PC-3 (cell line): ENCODE measurements at regions not wholly inside any gene's neighbourhood (a gene's known extent, or its start where the extent isn't known, plus 50 kb on each side); places are given as distances from the start of the nearest gene placed in this dataset.

Source experiments
- ATAC-seq: fragments of 200-7000 bp; cut with Tn5 transposase; 2 replicates; pipeline ENCODE4 v1.9.1; 2020; ENCODE audit warnings: mild to moderate bottlenecking, moderate library complexity
- BruUV-seq: library from RNA; stranded (reverse); fragments of 400-500 nt; replicated peaks from 2 replicates; lab custom pipeline; 2021; lab: Mats Ljungman, UMichigan
- CTCF ChIA-PET: fragments of 300-600 bp; sonication (Branson Sonifier 250); formaldehyde crosslinking; loops from one replicate; lab custom pipeline; 2022; ENCODE audit warnings: antibody characterized with exemption; lab: Charles Lee
- POLR2A ChIA-PET: fragments of 300-600 bp; sonication (Branson Sonifier 250); formaldehyde crosslinking; loops from one replicate; lab custom pipeline; 2022; ENCODE audit warnings: antibody characterized with exemption; ENCODE audit not compliant: unreplicated experiment; lab: Charles Lee
- DNase-seq: peaks from one replicate; pipeline ENCODE4 v3.0.0-alpha.2; 2015
- H2AFZ ChIP-seq: fragments of 300-600 bp; sonication (generic); 2 replicates; pipeline ENCODE4 v1.6.0; 2016; ENCODE audit warnings: antibody characterized with exemption, low read length
- H3F3A ChIP-seq: fragments of 300-600 bp; sonication (generic); one replicate; pipeline ENCODE4 v1.6.0; 2017; ENCODE audit warnings: antibody characterized with exemption, low read length, control low read depth, mild to moderate bottlenecking; ENCODE audit not compliant: unreplicated experiment
- H3K27ac ChIP-seq: fragments of 300-600 bp; sonication (generic); 2 replicates; pipeline ENCODE4 v1.5.1; 2016; ENCODE audit warnings: mild to moderate bottlenecking, low read length
- H3K27me3 ChIP-seq: fragments of 300-600 bp; sonication (generic); 2 replicates; pipeline ENCODE4 v1.6.1; 2016; ENCODE audit warnings: low read length, mixed read lengths
- H3K36me3 ChIP-seq: fragments of 300-600 bp; sonication (generic); 2 replicates; pipeline ENCODE4 v1.6.1; 2016; ENCODE audit warnings: low read depth, mixed run types, low read length, mixed read lengths
- H3K4me1 ChIP-seq: fragments of 300-600 bp; sonication (generic); 2 replicates; pipeline ENCODE4 v1.5.1; 2016; ENCODE audit warnings: low read length; ENCODE audit not compliant: insufficient read depth
- H3K4me2 ChIP-seq: fragments of 300-600 bp; sonication (generic); 2 replicates; pipeline ENCODE4 v1.6.0; 2016; ENCODE audit warnings: low read length
- H3K4me3 ChIP-seq: fragments of 300-600 bp; sonication (generic); 2 replicates; pipeline ENCODE4 v1.5.1; 2016; ENCODE audit warnings: mild to moderate bottlenecking, low read length, mixed read lengths
- H3K79me2 ChIP-seq: fragments of 300-600 bp; sonication (generic); 2 replicates; pipeline ENCODE4 v1.6.1; 2017; ENCODE audit warnings: low read length, mixed read lengths
- H3K9ac ChIP-seq: fragments of 300-600 bp; sonication (generic); 2 replicates; pipeline ENCODE4 v1.6.0; 2016; ENCODE audit warnings: mild to moderate bottlenecking, low read length
- H3K9me2 ChIP-seq: fragments of 300-600 bp; sonication (generic); replicated peaks from 2 replicates; pipeline ENCODE4 v1.6.1; 2016; ENCODE audit warnings: mixed run types, low read length, mixed read lengths
- H3K9me3 ChIP-seq: fragments of 300-600 bp; sonication (generic); 2 replicates; pipeline ENCODE4 v1.6.1; 2016; ENCODE audit warnings: low read length, mixed read lengths
- H4K20me1 ChIP-seq: fragments of 300-600 bp; sonication (generic); 2 replicates; pipeline ENCODE4 v1.6.1; 2016; ENCODE audit warnings: low read length, mixed read lengths
- EZH2 ChIP-seq: fragments of 300-600 bp; sonication (generic); IDR thresholded peaks from one replicate; pipeline ENCODE4 v1.6.1; 2017; ENCODE audit warnings: antibody characterized with exemption, mild to moderate bottlenecking, low read length; ENCODE audit not compliant: unreplicated experiment
- EZH2phosphoT487 ChIP-seq: fragments of 300-600 bp; sonication (generic); IDR thresholded peaks from 2 replicates; pipeline ENCODE4 v1.6.1; 2018; ENCODE audit warnings: mild to moderate bottlenecking, antibody characterized with exemption, low read length, borderline replicate concordance
- intact Hi-C: fragments of 100-400 bp; cut with micrococcal nuclease; formaldehyde crosslinking; loops from 2 replicates; pipeline ENCODE4 v1.9.0; 2023
- TF ChIP-seq, protein P1 (sequence below): fragments of 300-600 bp; sonication (generic); conservative IDR thresholded peaks from 2 replicates; pipeline ENCODE4 v1.5.1; 2017; ENCODE audit warnings: antibody characterized with exemption, low read depth, mild to moderate bottlenecking, low read length

- Histone ChIP-seq H3K27me3 (no peaks in the 10 kb centered on the region), H3K9me2 (no peaks in the 10 kb centered on the region), H3K9ac (no peak overlapping the region), H2AFZ (no peak overlapping the region), H3K79me2 (no peaks in the 10 kb centered on the region), H4K20me1 (no peaks in the 10 kb centered on the region), H3K4me1 (no peaks in the 10 kb centered on the region), H3K4me3 (no peak overlapping the region), H3K4me2 (no peak overlapping the region), H3K9me3 (no peaks in the 10 kb centered on the region), H3K27ac (no peak overlapping the region), H3K36me3 (no peaks in the 10 kb centered on the region), H3F3A (no peaks in the 10 kb centered on the region)
- DNase-seq: no peak
- ChIA-PET POLR2A (no interaction called here), CTCF (no interaction called here)
- no peak for ATAC-seq
- TF ChIP-seq EZH2 (no peak), EZH2phosphoT487 (no peak)
- TF ChIP-seq, protein P1, sequence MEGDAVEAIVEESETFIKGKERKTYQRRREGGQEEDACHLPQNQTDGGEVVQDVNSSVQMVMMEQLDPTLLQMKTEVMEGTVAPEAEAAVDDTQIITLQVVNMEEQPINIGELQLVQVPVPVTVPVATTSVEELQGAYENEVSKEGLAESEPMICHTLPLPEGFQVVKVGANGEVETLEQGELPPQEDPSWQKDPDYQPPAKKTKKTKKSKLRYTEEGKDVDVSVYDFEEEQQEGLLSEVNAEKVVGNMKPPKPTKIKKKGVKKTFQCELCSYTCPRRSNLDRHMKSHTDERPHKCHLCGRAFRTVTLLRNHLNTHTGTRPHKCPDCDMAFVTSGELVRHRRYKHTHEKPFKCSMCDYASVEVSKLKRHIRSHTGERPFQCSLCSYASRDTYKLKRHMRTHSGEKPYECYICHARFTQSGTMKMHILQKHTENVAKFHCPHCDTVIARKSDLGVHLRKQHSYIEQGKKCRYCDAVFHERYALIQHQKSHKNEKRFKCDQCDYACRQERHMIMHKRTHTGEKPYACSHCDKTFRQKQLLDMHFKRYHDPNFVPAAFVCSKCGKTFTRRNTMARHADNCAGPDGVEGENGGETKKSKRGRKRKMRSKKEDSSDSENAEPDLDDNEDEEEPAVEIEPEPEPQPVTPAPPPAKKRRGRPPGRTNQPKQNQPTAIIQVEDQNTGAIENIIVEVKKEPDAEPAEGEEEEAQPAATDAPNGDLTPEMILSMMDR: no peak
- intact Hi-C loops: no loop called here
- BruUV-seq: no TSS peak
These were observed 871.1 kb downstream of the UQCRFS1 start for GRCh38 chr19:28341810-28342350.

DNA sequence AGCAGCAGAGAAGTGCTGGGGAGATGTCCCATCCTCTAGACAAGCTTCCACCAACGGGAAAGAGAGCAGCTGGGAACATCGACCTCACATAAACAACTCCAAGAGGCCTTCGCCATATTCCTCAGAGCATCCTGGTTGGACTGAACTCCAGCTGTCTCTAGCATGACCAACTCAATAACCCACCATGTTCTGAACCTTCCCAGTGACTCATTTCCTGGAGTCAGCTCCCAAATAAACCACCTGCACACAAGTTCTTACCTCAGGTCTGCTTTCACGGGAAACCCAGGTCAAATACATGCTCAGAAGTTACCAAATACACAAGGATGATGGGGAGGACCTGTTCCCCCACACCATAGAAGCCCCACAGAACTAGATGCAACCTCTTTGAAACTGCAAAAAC lies 878.5 kb downstream of the UQCRFS1 start:
- TF ChIP-seq, protein P1: no peak
- TF ChIP-seq EZH2phosphoT487: no peak
- TF ChIP-seq EZH2: no peak
- no peaks in the 10 kb centered on the region for H3K4me1 ChIP-seq

DNA sequence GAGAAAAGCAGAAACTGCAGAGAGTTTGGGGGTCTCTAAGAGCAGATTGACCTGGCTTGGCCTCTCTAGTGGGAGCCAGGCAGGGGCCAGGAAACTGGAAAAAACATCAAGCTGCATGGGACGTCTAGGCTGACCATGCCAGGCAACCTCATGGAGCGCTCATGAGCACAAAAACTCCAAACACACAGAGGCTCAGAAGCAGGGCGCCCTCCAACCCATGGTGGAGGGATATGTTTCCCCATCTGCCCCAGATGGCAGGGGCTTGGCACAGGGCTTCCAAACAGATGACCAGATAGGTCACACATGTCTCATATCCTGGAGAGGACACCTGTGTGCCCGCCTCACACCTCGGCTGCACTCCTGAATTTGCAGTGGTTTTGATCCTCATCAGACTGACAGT lies 879.0 kb downstream of the UQCRFS1 start:
- Histone ChIP-seq H3K9ac (no peak overlapping the region), H3F3A (no peaks in the 10 kb centered on the region), H3K27ac (no peak overlapping the region), H3K4me1 (no peaks in the 10 kb centered on the region), H3K79me2 (no peaks in the 10 kb centered on the region), H3K27me3 (no peaks in the 10 kb centered on the region), H2AFZ (no peak overlapping the region), H3K9me3 (no peaks in the 10 kb centered on the region; the same call in 1 of the 2 replicates), H3K4me2 (no peak overlapping the region), H3K4me3 (no peak overlapping the region), H3K9me2 (no peaks in the 10 kb centered on the region), H3K36me3 (no peaks in the 10 kb centered on the region), H4K20me1 (no peaks in the 10 kb centered on the region)
- TF ChIP-seq EZH2phosphoT487 (no peak), EZH2 (no peak)
- TF ChIP-seq, protein P1: no peak
- DNase-seq (no peak), ATAC-seq (no peak)
- BruUV-seq: no TSS peak
- ChIA-PET CTCF (no interaction called here), POLR2A (no interaction called here)
- intact Hi-C loops: no loop called here

More for the DNA sequence above, 878.5 kb downstream of the UQCRFS1 start:
- no peaks in the 10 kb centered on the region for H4K20me1 ChIP-seq
- ChIA-PET CTCF (no interaction called here), POLR2A (no interaction called here)
- no TSS peak for BruUV-seq
- no peaks in the 10 kb centered on the region for H3K79me2 ChIP-seq
- no peak overlapping the region for H3K27ac ChIP-seq
- H3K4me2 ChIP-seq: no peak overlapping the region
- no peak overlapping the region for H3K4me3 ChIP-seq
- no peaks in the 10 kb centered on the region for H3F3A ChIP-seq
- DNase-seq (no peak), ATAC-seq (no peak)
- no peaks in the 10 kb centered on the region for H3K9me2 ChIP-seq
- H3K36me3 ChIP-seq: no peaks in the 10 kb centered on the region
- intact Hi-C loops: no loop called here
- no peaks in the 10 kb centered on the region for H3K27me3 ChIP-seq
- no peak overlapping the region for H2AFZ ChIP-seq
- no peaks in the 10 kb centered on the region for H3K9me3 ChIP-seq
- no peak overlapping the region for H3K9ac ChIP-seq
